Psoas muscle (tissue), 7 donors: ENCODE measurements at regions not wholly inside any gene's neighbourhood (a gene's known extent, or its start where the extent isn't known, plus 50 kb on each side); places are given as distances from the start of the nearest gene placed in this dataset.
A peak's percentile ranks its signal among the peaks of the same experiment; 100 is the strongest.

Experiments used
- ATAC-seq, 4 donors: fragments of 200-7000 bp; cut with Tn5 transposase; one replicate each; pipeline ENCODE4 v1.9.1; 2020; ENCODE audit warnings: moderate library complexity in 3 of 4, mild to moderate bottlenecking in 2 of 4
- DNase-seq, 2 donors: peaks; one replicate each; pipeline ENCODE4 v3.0.0-alpha.2; 2020
- H3K27ac ChIP-seq: fragments of 200-600 bp; one replicate; pipeline ENCODE4 v1.8.0; 2022
- H3K27me3 ChIP-seq, 3 donors: fragments of 200-600 bp in 1 of 3; one replicate each; pipeline versions ENCODE4 v1.6.1 to v1.8.0; 2013 to 2022; ENCODE audit warnings: low read length in 2 of 3, mild to moderate bottlenecking in 2 of 3, moderate library complexity in 1 of 3; ENCODE audit not compliant: insufficient read depth in 3 of 3
- H3K36me3 ChIP-seq, 2 donors: fragments of 200-600 bp in 1 of 2; one replicate each; pipeline versions ENCODE4 v1.6.1 to v1.8.0; 2013 to 2022; ENCODE audit warnings: low read depth in 1 of 2, mild to moderate bottlenecking in 1 of 2, moderate library complexity in 1 of 2; ENCODE audit not compliant: insufficient read depth in 1 of 2
- H3K4me1 ChIP-seq: fragments of 200-600 bp; one replicate; pipeline ENCODE4 v1.8.0; 2022
- H3K4me3 ChIP-seq: fragments of 200-600 bp; one replicate; pipeline ENCODE4 v1.8.0; 2022; ENCODE audit warnings: mild to moderate bottlenecking
- H3K9me3 ChIP-seq: fragments of 200-600 bp; one replicate; pipeline ENCODE4 v1.8.0; 2022
- WGBS, 3 donors: extraction: QIAGEN DNeasy Blood & Tissue Kit; methylation state at CpG; one replicate each; pipeline versions ENCODE4 v1.1.6 to v1.1.7; 2013; 5-methylcytosine and 5-hydroxymethylcytosine counted together
- intact Hi-C, 2 donors: fragments of 100-400 bp; cut with DNase I; formaldehyde crosslinking; loops; one replicate each; pipeline versions ENCODE4 v1.11.0 to v1.14.2; 2022
- TF ChIP-seq, protein P1 (sequence below): fragments of 200-600 bp; IDR thresholded peaks from one replicate; pipeline ENCODE4 v1.8.0; 2022; ENCODE audit warnings: antibody characterized with exemption
- donor health status: healthy with polysubstance abuse.
- donor health status: DM: no; HTN: no; CAD: no; lungs with moderate emphysema.
- donor health status: Bipolar disorder and iron deficiency.
- donor health status: healthy.
- donor health status: DM: yes; HTN: yes; CAD: no.
- donor health status: DM: no; HTN: no; CAD: no.
- donor health status: DM: yes; HTN: yes; CAD: no.

DNA sequence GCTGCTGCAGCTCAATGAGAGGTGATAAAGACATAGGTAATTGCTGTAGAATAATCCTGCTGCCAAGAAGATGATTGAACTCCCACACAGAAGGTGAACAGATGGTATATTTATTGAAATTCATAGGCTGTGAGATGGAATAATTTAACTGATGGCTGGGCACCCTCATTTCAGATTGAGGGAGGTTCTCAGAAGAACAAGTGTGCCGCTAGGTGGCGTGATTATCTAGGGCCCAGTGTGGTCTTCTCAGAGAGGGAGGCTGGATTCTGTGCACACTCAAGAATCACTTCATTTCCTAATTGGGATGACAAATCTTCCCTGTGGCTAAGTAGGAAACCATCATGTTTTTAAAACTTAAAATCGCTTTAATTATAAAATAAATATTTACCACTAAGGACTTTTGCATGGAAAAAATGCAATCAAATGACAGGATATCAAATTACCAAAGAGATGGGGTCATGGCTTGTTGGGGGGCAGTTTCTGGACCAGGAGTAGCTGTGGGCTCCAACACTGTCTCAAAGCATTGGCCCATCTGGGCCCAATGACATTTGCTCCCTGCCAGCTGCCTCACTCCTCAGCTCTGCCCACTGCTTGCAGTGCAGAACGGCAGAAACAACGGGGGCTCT lies 132.3 kb downstream of the SNAPC1 start:
- DNase-seq = peak; percentile 12 to 52

DNA sequence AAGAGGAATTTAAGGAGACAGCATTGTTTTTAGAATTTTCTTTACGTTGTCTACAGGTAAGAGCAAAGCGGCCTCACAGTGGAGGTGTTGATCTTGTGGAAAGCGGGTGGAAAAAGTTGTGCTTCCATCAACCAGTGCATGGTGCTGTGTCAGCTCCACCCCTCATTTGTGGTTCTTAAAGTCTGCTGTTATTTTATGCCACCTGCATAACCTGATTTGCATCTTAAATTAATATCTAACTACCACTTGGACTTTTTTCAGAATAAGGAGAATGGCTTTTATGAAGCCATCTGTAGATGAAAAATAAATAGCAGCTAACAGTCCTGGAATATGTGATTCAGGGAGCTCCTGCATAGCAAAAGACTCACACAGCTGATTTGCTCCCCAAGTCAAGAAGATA lies 135.1 kb downstream of the SNAPC1 start:
- no peak overlapping the region for H3K4me3 ChIP-seq
- TF ChIP-seq, protein P1, sequence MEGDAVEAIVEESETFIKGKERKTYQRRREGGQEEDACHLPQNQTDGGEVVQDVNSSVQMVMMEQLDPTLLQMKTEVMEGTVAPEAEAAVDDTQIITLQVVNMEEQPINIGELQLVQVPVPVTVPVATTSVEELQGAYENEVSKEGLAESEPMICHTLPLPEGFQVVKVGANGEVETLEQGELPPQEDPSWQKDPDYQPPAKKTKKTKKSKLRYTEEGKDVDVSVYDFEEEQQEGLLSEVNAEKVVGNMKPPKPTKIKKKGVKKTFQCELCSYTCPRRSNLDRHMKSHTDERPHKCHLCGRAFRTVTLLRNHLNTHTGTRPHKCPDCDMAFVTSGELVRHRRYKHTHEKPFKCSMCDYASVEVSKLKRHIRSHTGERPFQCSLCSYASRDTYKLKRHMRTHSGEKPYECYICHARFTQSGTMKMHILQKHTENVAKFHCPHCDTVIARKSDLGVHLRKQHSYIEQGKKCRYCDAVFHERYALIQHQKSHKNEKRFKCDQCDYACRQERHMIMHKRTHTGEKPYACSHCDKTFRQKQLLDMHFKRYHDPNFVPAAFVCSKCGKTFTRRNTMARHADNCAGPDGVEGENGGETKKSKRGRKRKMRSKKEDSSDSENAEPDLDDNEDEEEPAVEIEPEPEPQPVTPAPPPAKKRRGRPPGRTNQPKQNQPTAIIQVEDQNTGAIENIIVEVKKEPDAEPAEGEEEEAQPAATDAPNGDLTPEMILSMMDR = no peak
- no peaks in the 10 kb centered on the region for H3K4me1 ChIP-seq
- H3K27ac ChIP-seq = no peak overlapping the region
- WGBS, 3 donors = 90 to 94% (median 93%) methylated on average over 3 of the region's 3 CpGs
- DNase-seq = no peak
- H3K27me3 ChIP-seq = no peaks in the 10 kb centered on the region
- ATAC-seq = no peak
- H3K36me3 ChIP-seq = no peaks in the 10 kb centered on the region
- no peaks in the 10 kb centered on the region for H3K9me3 ChIP-seq
- intact Hi-C loops = loop anchor here in 1 of 2 donors (10.0 kb wide), 1 partner anchor 228 kb away; no protein-coding TSS in a partner anchor

More for the DNA sequence above, 132.3 kb downstream of the SNAPC1 start:
- Histone ChIP-seq H3K27me3 (no peaks in the 10 kb centered on the region), H3K4me3 (no peak overlapping the region), H3K4me1 (no peaks in the 10 kb centered on the region), H3K27ac (no peak overlapping the region), H3K36me3 (no peaks in the 10 kb centered on the region), H3K9me3 (no peaks in the 10 kb centered on the region)
- WGBS, 3 donors = 44 to 54% (median 47%) methylated on average over 5 of the region's 5 CpGs
- intact Hi-C loops = loop anchor here in 1 of 2 donors (10.0 kb wide), 1 partner anchor 230 kb away; no protein-coding TSS in a partner anchor
- ATAC-seq = no peak
- TF ChIP-seq, protein P1 = peak; percentile 39

- TF ChIP-seq, protein P1 = no peak
- intact Hi-C loops = loop anchor here in 1 of 2 donors (10.0 kb wide), 1 partner anchor 226 kb away; no protein-coding TSS in a partner anchor
- no peak for DNase-seq
These were observed 136.3 kb downstream of the SNAPC1 start for GRCh38 chr14:61898568-61898967.

DNA sequence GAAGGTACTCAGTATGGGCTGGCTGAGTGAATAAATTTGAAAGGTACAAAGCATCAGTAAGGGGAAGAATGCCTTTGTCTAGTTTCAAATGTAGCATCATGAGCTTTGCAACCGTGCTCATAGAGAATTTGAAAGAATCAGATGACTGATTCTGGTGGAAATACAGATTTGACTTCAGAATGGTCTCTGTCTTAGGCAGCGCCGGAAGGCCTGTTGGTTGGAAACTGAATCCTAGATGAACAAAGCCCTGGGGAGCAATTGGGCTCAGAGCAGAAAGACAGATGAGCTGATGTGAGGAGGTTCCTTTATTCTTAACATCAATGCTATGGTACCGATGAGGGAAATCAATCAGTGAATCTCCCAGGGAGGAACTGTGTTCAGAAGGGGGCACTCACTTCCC lies 137.3 kb downstream of the SNAPC1 start:
- Histone ChIP-seq H3K4me3 (no peak overlapping the region), H3K27ac (no peak overlapping the region)

More at GRCh38 chr14:61898568-61898967, 136.3 kb downstream of the SNAPC1 start:
- Histone ChIP-seq H3K4me1 (no peaks in the 10 kb centered on the region), H3K9me3 (no peaks in the 10 kb centered on the region), H3K27me3 (no peaks in the 10 kb centered on the region), H3K4me3 (no peak overlapping the region), H3K27ac (no peak overlapping the region), H3K36me3 (no peaks in the 10 kb centered on the region)
- no peak for ATAC-seq
- 69 to 74% (median 69%) methylated on average over 6 of the region's 6 CpGs for WGBS, 3 donors

More for the DNA sequence above, 137.3 kb downstream of the SNAPC1 start:
- 55 to 61% (median 59%) methylated on average over 4 of the region's 4 CpGs for WGBS, 3 donors
- ATAC-seq = no peak
- intact Hi-C loops = loop anchor here in 1 of 2 donors (10.0 kb wide), 1 partner anchor 225 kb away; no protein-coding TSS in a partner anchor
- H3K4me1 ChIP-seq = no peaks in the 10 kb centered on the region
- no peak for DNase-seq
- no peaks in the 10 kb centered on the region for H3K36me3 ChIP-seq
- TF ChIP-seq, protein P1 = no peak
- H3K27me3 ChIP-seq = no peaks in the 10 kb centered on the region
- no peaks in the 10 kb centered on the region for H3K9me3 ChIP-seq
